Stomach (tissue), 4 donors: ENCODE measurements at regions not wholly inside any gene's neighbourhood (a gene's known extent, or its start where the extent isn't known, plus 50 kb on each side); places are given as distances from the start of the nearest gene placed in this dataset.

Source experiments
- EP300 ChIP-seq: sonication (generic); formaldehyde crosslinking; IDR thresholded peaks from one replicate; pipeline ENCODE4 v1.6.1; 2017; ENCODE audit warnings: antibody characterized with exemption
- POLR2A ChIP-seq, 4 donors: fragments of 450-650 bp; IDR thresholded peaks; one replicate each; pipeline ENCODE4 v1.6.1; 2016; ENCODE audit warnings: antibody characterized with exemption in 4 of 4, control low read depth in 2 of 4, mild to moderate bottlenecking in 1 of 4, moderate library complexity in 1 of 4
- TF ChIP-seq, protein P1 (sequence below), 7 experiments: fragments of 450-650 bp in 4 of 7; fragments of 200-600 bp in 3 of 7; sonication (generic) in 3 of 7; IDR thresholded peaks; one replicate each; pipeline ENCODE4 v1.5.1; 2016 to 2019; ENCODE audit warnings: antibody characterized with exemption in 7 of 7, control low read depth in 2 of 7, mild to moderate bottlenecking in 1 of 7

DNA sequence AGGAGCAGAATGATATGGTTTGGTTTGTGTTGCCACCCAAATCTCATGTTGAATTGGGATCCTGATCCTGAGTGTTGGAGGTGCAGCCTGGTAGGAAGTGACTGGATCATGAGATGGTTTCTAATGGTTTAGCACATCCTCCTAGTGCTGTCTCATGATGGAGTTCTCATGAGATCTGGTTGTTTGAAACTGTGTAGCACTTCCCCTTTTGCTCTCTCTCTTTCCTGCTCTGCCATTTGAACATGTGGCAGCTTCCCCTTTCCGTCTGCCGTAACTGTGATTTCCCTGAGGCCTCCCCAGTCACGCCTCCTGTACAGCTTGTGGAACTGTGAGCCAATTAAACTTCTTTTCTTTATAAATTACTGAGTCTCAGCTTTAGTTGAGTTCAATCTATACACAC is 756.8 kb upstream of the CDH6 start:
- TF ChIP-seq, protein P1, sequence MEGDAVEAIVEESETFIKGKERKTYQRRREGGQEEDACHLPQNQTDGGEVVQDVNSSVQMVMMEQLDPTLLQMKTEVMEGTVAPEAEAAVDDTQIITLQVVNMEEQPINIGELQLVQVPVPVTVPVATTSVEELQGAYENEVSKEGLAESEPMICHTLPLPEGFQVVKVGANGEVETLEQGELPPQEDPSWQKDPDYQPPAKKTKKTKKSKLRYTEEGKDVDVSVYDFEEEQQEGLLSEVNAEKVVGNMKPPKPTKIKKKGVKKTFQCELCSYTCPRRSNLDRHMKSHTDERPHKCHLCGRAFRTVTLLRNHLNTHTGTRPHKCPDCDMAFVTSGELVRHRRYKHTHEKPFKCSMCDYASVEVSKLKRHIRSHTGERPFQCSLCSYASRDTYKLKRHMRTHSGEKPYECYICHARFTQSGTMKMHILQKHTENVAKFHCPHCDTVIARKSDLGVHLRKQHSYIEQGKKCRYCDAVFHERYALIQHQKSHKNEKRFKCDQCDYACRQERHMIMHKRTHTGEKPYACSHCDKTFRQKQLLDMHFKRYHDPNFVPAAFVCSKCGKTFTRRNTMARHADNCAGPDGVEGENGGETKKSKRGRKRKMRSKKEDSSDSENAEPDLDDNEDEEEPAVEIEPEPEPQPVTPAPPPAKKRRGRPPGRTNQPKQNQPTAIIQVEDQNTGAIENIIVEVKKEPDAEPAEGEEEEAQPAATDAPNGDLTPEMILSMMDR (IDR thresholded peaks at IDR 0.05): no peak
- TF ChIP-seq POLR2A (IDR thresholded peaks at IDR 0.05) (no peak), EP300 (no peak)
